OCI-LY1 (cell line): ENCODE measurements at regions not wholly inside any gene's neighbourhood (a gene's known extent, or its start where the extent isn't known, plus 50 kb on each side); places are given as distances from the start of the nearest gene placed in this dataset.

ENCODE experiments used
- H2AFZ ChIP-seq: fragments of 200-600 bp; sonication (generic), shearing (Covaris generic); 2 replicates; pipeline ENCODE4 v1.6.0; 2014; ENCODE audit warnings: antibody characterized with exemption, mild to moderate bottlenecking, low read length
- H3F3A ChIP-seq: fragments of 200-600 bp; sonication (generic), shearing (Covaris generic); 2 replicates; pipeline ENCODE4 v1.6.0; 2014; ENCODE audit warnings: mild to moderate bottlenecking, antibody characterized with exemption, low read length, moderate library complexity; ENCODE audit not compliant: insufficient read depth
- H3K27ac ChIP-seq: fragments of 200-600 bp; sonication (generic); 2 replicates; pipeline ENCODE4 v1.5.1; 2014; ENCODE audit warnings: low read length, mixed run types, mild to moderate bottlenecking, low read depth; ENCODE audit not compliant: poor library complexity, severe bottlenecking
- H3K27me3 ChIP-seq: fragments of 200-600 bp; sonication (generic); 2 replicates; pipeline ENCODE4 v1.6.0; 2014; ENCODE audit warnings: antibody characterized with exemption, mild to moderate bottlenecking, low read length, moderate library complexity; ENCODE audit not compliant: insufficient read depth
- H3K36me3 ChIP-seq: fragments of 200-600 bp; sonication (generic); 2 replicates; pipeline ENCODE4 v1.6.1; 2014; ENCODE audit warnings: mild to moderate bottlenecking, antibody characterized with exemption, low read length, moderate library complexity, mixed read lengths; ENCODE audit not compliant: insufficient read depth
- H3K4me1 ChIP-seq: fragments of 200-600 bp; sonication (generic); 2 replicates; pipeline ENCODE4 v1.5.1; 2014; ENCODE audit warnings: mild to moderate bottlenecking, low read length, moderate library complexity; ENCODE audit not compliant: insufficient read depth, severe bottlenecking
- H3K4me2 ChIP-seq: fragments of 200-600 bp; sonication (generic), shearing (Covaris generic); 2 replicates; pipeline ENCODE4 v1.6.1; 2014; ENCODE audit warnings: low read length
- H3K4me3 ChIP-seq: fragments of 200-600 bp; sonication (generic); 2 replicates; pipeline ENCODE4 v1.5.1; 2014; ENCODE audit warnings: low read length, low read depth, mild to moderate bottlenecking, mixed read lengths; ENCODE audit not compliant: poor library complexity, severe bottlenecking
- H3K79me2 ChIP-seq: fragments of 200-600 bp; shearing (Covaris generic); 2 replicates; pipeline ENCODE4 v1.6.1; 2016; ENCODE audit warnings: mixed run types, low read length, mixed read lengths; ENCODE audit not compliant: insufficient read depth
- H3K9ac ChIP-seq: fragments of 200-600 bp; sonication (generic), shearing (Covaris generic); 2 replicates; pipeline ENCODE4 v1.6.1; 2014; ENCODE audit warnings: mild to moderate bottlenecking, low read length, mixed read lengths
- H3K9me2 ChIP-seq: fragments of 200-600 bp; sonication (generic), shearing (Covaris generic); 2 replicates; pipeline ENCODE4 v1.6.1; 2014; ENCODE audit warnings: low read depth, mild to moderate bottlenecking, low read length, mixed read lengths
- H3K9me3 ChIP-seq: fragments of 200-600 bp; shearing (Covaris generic); 2 replicates; pipeline ENCODE4 v1.6.1; 2014; ENCODE audit warnings: low read length, mixed read lengths
- H4K20me1 ChIP-seq: fragments of 200-600 bp; sonication (generic), shearing (Covaris generic); 2 replicates; pipeline ENCODE4 v1.6.0; 2016; ENCODE audit warnings: mild to moderate bottlenecking, low read length; ENCODE audit not compliant: insufficient read depth
- EZH2 ChIP-seq: fragments of 200-600 bp; sonication (generic), shearing (Covaris generic); IDR thresholded peaks from 2 replicates; pipeline ENCODE4 v1.8.0; 2017; ENCODE audit warnings: borderline replicate concordance, mixed run types, mild to moderate bottlenecking, antibody characterized with exemption, low read length, moderate library complexity, mixed read lengths
- TF ChIP-seq, protein P1 (sequence below): fragments of 200-600 bp; sonication (generic), shearing (Covaris generic); IDR thresholded peaks from 2 replicates; pipeline ENCODE4 v1.5.1; 2017; ENCODE audit warnings: mild to moderate bottlenecking, antibody characterized with exemption, low read length, moderate library complexity, mixed read lengths

GRCh38 chr5:116806836-116807235 is 232.2 kb upstream of the SEMA6A start:
- no peaks in the 10 kb centered on the region for H3K4me1 ChIP-seq
- no peak overlapping the region for H3K4me3 ChIP-seq
- H3K27ac ChIP-seq, result no peak overlapping the region
- TF ChIP-seq EZH2, result no peak
- TF ChIP-seq, protein P1, sequence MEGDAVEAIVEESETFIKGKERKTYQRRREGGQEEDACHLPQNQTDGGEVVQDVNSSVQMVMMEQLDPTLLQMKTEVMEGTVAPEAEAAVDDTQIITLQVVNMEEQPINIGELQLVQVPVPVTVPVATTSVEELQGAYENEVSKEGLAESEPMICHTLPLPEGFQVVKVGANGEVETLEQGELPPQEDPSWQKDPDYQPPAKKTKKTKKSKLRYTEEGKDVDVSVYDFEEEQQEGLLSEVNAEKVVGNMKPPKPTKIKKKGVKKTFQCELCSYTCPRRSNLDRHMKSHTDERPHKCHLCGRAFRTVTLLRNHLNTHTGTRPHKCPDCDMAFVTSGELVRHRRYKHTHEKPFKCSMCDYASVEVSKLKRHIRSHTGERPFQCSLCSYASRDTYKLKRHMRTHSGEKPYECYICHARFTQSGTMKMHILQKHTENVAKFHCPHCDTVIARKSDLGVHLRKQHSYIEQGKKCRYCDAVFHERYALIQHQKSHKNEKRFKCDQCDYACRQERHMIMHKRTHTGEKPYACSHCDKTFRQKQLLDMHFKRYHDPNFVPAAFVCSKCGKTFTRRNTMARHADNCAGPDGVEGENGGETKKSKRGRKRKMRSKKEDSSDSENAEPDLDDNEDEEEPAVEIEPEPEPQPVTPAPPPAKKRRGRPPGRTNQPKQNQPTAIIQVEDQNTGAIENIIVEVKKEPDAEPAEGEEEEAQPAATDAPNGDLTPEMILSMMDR, result no peak
- H4K20me1 ChIP-seq, result no peaks in the 10 kb centered on the region
- no peak overlapping the region for H3K4me2 ChIP-seq
- H3K9ac ChIP-seq, result no peak overlapping the region
- no peaks in the 10 kb centered on the region for H3K36me3 ChIP-seq
- no peaks in the 10 kb centered on the region for H3K27me3 ChIP-seq
- H3K9me3 ChIP-seq, result no peaks in the 10 kb centered on the region
- H3F3A ChIP-seq, result no peaks in the 10 kb centered on the region
- H2AFZ ChIP-seq, result no peak overlapping the region
- H3K79me2 ChIP-seq, result no peaks in the 10 kb centered on the region
- H3K9me2 ChIP-seq, result no peaks in the 10 kb centered on the region

DNA sequence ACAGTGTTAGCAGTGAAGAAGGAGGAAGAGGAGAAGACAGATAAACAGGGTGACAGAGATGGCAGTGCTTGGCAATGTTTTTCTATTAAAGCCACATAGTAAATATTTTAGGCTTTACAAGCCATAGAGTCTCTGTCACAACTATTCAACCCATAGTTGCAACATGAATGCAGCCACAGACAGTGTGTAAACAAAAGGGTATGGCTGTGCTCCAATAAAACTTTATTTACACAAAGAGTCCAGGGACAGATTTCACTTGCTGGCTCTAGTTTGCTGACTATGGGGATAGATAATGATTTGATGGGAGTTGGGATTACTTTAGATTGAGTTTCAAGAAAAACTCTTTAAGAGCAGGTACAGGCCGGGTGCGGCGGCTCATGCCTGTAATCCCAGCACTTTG is 224.8 kb upstream of the SEMA6A start:
- H3K4me1 ChIP-seq, result no peaks in the 10 kb centered on the region
- no peaks in the 10 kb centered on the region for H3K9me3 ChIP-seq
- H3K9ac ChIP-seq, result no peak overlapping the region
- H3K36me3 ChIP-seq, result no peaks in the 10 kb centered on the region
- H3F3A ChIP-seq, result no peaks in the 10 kb centered on the region
- H4K20me1 ChIP-seq, result no peaks in the 10 kb centered on the region
- no peaks in the 10 kb centered on the region for H3K27me3 ChIP-seq
- no peak overlapping the region for H2AFZ ChIP-seq
- no peak overlapping the region for H3K4me3 ChIP-seq
- no peak overlapping the region for H3K4me2 ChIP-seq
- no peaks in the 10 kb centered on the region for H3K9me2 ChIP-seq
- no peak overlapping the region for H3K27ac ChIP-seq
- H3K79me2 ChIP-seq, result no peaks in the 10 kb centered on the region
- TF ChIP-seq, protein P1, result no peak
- TF ChIP-seq EZH2, result no peak

DNA sequence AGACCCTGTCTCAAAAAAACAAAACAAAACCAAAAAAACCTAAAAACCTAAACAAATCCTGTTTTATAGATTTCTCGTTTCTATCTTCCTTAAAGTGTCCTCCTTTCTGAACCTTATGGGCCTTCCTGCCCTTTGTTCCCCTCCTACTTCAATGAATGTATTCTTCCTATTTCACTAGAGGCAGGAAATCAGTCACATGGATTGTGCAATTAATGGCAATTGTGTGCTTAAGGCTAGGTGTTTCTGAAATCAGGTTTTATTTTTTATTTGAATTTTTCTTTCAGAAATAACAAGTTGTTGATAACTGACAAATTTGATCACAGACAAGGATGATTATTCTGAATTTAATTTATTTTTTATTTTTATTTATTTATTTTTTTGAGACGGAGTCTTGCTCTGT is 220.6 kb upstream of the SEMA6A start:
- TF ChIP-seq, protein P1, result no peak
- TF ChIP-seq EZH2, result no peak
- H3K9me3 ChIP-seq, result no peaks in the 10 kb centered on the region

More for the DNA sequence above, 220.6 kb upstream of the SEMA6A start:
- no peak overlapping the region for H3K9ac ChIP-seq
- H3K36me3 ChIP-seq, result no peaks in the 10 kb centered on the region
- H3K4me3 ChIP-seq, result no peak overlapping the region
- no peaks in the 10 kb centered on the region for H4K20me1 ChIP-seq
- no peaks in the 10 kb centered on the region for H3K9me2 ChIP-seq
- no peaks in the 10 kb centered on the region for H3K79me2 ChIP-seq
- no peak overlapping the region for H3K4me2 ChIP-seq
- no peak overlapping the region for H2AFZ ChIP-seq
- H3F3A ChIP-seq, result no peaks in the 10 kb centered on the region
- no peaks in the 10 kb centered on the region for H3K4me1 ChIP-seq
- H3K27ac ChIP-seq, result no peak overlapping the region
- H3K27me3 ChIP-seq, result no peaks in the 10 kb centered on the region
